ENCODE measurements at regions not wholly inside any gene's neighbourhood (a gene's known extent, or its start where the extent isn't known, plus 50 kb on each side); places are given as distances from the start of the nearest gene placed in this dataset.

- TF ChIP-seq CTCF (IDR thresholded peaks at IDR 0.05) (no peak), POLR2A (IDR thresholded peaks at IDR 0.05) (no peak), EP300 (IDR thresholded peaks at IDR 0.05) (no peak)
Observed at GRCh38 chr15:83372434-83372891, 74.7 kb upstream of the SH3GL3 start.

Data from stomach (tissue), 4 donors.